ENCODE measurements at regions not wholly inside any gene's neighbourhood (a gene's known extent, or its start where the extent isn't known, plus 50 kb on each side); places are given as distances from the start of the nearest gene placed in this dataset.

GRCh38 chr1:116827607-116828105 lies 73.4 kb downstream of the CD2 start:
- TF ChIP-seq ZNF70 (CRISPR knock-in tag; IDR thresholded peaks at IDR 0.05) (no peak), OSR1 (CRISPR knock-in tag; IDR thresholded peaks at IDR 0.05) (no peak), GLIS3 (CRISPR knock-in tag; IDR thresholded peaks at IDR 0.05) (no peak), CSDC2 (CRISPR knock-in tag; IDR thresholded peaks at IDR 0.05) (no peak), CREB5 (CRISPR knock-in tag; IDR thresholded peaks at IDR 0.05; ENCODE audit: low read depth) (no peak), PATZ1 (CRISPR knock-in tag; IDR thresholded peaks at IDR 0.05; ENCODE audit: borderline replicate concordance) (no peak), TCF4 (CRISPR knock-in tag; IDR thresholded peaks at IDR 0.05; ENCODE audit: borderline replicate concordance) (no peak), ZNF565 (CRISPR knock-in tag; conservative IDR thresholded peaks at IDR 0.05; ENCODE audit: low read depth) (no peak)
